Upper lobe of left lung (tissue), 6 donors: ENCODE measurements at regions not wholly inside any gene's neighbourhood (a gene's known extent, or its start where the extent isn't known, plus 50 kb on each side); places are given as distances from the start of the nearest gene placed in this dataset.

Source experiments
- ATAC-seq, 2 donors: fragments of 200-7000 bp; cut with Tn5 transposase; one replicate each; pipeline ENCODE4 v1.9.1; 2022; ENCODE audit warnings: mild to moderate bottlenecking in 2 of 2, moderate library complexity in 2 of 2; ENCODE audit not compliant: low FRiP score in 2 of 2
- DNase-seq, 2 donors: peaks; one replicate each; pipeline ENCODE4 v3.0.0-alpha.2; 2019 to 2020
- H3K27ac ChIP-seq, 4 donors: fragments of 200-600 bp; sonication (generic); one replicate each; pipeline ENCODE4 v1.5.1; 2016 to 2019
- H3K27me3 ChIP-seq, 4 donors: fragments of 200-600 bp; sonication (generic); one replicate each; pipeline ENCODE4 v1.5.1; 2017 to 2019
- H3K36me3 ChIP-seq, 4 donors: fragments of 200-600 bp; sonication (generic); one replicate each; pipeline ENCODE4 v1.5.1; 2016 to 2019
- H3K4me1 ChIP-seq, 4 donors: fragments of 200-600 bp; sonication (generic); one replicate each; pipeline ENCODE4 v1.5.1; 2018 to 2019
- H3K4me3 ChIP-seq, 4 donors: fragments of 200-600 bp; sonication (generic); one replicate each; pipeline ENCODE4 v1.5.1; 2017 to 2019; ENCODE audit warnings: mild to moderate bottlenecking in 2 of 4, moderate library complexity in 1 of 4
- H3K9me3 ChIP-seq, 4 donors: fragments of 200-600 bp; sonication (generic); one replicate each; pipeline ENCODE4 v1.5.1; 2018 to 2019
- EP300 ChIP-seq, 4 donors: sonication (generic); formaldehyde crosslinking; IDR thresholded peaks; one replicate each; pipeline ENCODE4 v1.5.1; 2017; ENCODE audit warnings: antibody characterized with exemption in 4 of 4, control low read depth in 2 of 4
- POLR2A ChIP-seq, 4 donors: fragments of 450-650 bp; IDR thresholded peaks; one replicate each; pipeline ENCODE4 v1.5.1; 2016 to 2017; ENCODE audit warnings: antibody characterized with exemption in 4 of 4, mild to moderate bottlenecking in 2 of 4
- POLR2AphosphoS5 ChIP-seq, 2 donors: sonication (generic); formaldehyde crosslinking; IDR thresholded peaks; one replicate each; pipeline ENCODE4 v1.5.1; 2017; ENCODE audit warnings: antibody characterized with exemption in 2 of 2
- WGBS, 2 donors: methylation state at CpG; one replicate each; pipeline ENCODE4 v1.1.5; 2017 to 2018; 5-methylcytosine and 5-hydroxymethylcytosine counted together
- TF ChIP-seq, protein P1 (sequence below), 6 experiments: fragments of 450-650 bp in 4 of 6; fragments of 200-600 bp in 2 of 6; sonication (generic) in 2 of 6; IDR thresholded peaks; one replicate each; pipeline ENCODE4 v1.5.1; 2016 to 2019; ENCODE audit warnings: antibody characterized with exemption in 6 of 6
- donor health status: DM: no; HTN: no; CAD: no; lungs with moderate emphysema.
- donor health status: DM: no; HTN: yes; CAD: no; lungs with severe emphysema.

- no peak for ATAC-seq
- 41% methylated on average over 8 of the region's 8 CpGs for WGBS, 2 donors
- DNase-seq: peak in 1 of 2 donors; percentile 22
- Histone ChIP-seq H3K4me1 (peaks cover 9 to 28% (median 22%) of the 10 kb centered on the region in 4 donors), H3K9me3 (no peaks in the 10 kb centered on the region), H3K27ac (peak overlapping the region in 3 of 4 donors; percentile 38 to 81 (median 67)), H3K27me3 (no peaks in the 10 kb centered on the region), H3K4me3 (peak overlapping the region in 3 of 4 donors; percentile 3 to 17 (median 13)), H3K36me3 (no peaks in the 10 kb centered on the region)
- no peak for TF ChIP-seq EP300 (IDR thresholded peaks at IDR 0.05)
- peak in 1 of 2 donors; percentile 15 for TF ChIP-seq POLR2AphosphoS5 (IDR thresholded peaks at IDR 0.05)
These were observed 85.8 kb upstream of the PREP start for GRCh38 chr6:105488516-105489215.

DNA sequence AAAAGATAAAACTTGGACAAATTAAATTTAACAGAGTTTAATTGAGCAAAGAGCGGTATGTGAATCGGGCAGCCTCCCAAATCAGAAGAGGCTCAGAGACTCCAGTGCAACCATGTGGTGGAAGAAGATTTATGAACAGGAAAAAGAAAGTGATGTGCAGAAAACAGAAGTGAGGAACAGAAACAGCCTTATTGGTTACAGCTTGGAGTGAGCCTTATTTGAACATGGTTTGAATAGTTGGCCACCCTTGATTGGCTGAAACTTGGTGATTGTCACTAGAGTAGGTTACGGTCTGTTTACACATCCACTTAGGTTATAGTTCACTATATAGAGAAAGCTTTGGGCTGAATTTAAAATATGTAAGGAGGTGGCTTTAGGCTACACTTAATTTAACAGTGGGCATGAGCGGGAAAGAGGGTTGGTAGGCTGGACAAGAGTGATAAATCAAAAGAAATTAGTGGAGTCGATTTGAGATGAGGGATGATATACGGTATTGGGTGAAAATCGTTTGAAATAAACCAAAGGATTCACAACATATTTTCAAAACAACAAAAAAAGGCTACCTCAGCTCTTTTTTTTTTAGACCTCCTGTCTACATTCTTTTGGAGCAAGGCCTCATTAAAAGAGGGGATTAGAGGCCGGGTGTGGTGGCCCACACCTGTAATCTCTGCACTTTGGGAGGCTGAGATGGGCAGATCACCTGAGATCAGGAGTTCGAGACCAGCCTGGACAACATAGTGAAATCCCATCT is 84.3 kb upstream of the PREP start:
- ATAC-seq: no peak
- Histone ChIP-seq H3K27me3 (no peaks in the 10 kb centered on the region), H3K4me1 (peaks cover 9 to 25% (median 18%) of the 10 kb centered on the region in 4 donors), H3K4me3 (no peak overlapping the region), H3K36me3 (no peaks in the 10 kb centered on the region), H3K9me3 (no peaks in the 10 kb centered on the region), H3K27ac (no peak overlapping the region)
- WGBS, 2 donors: 92 to 95% methylated on average over 9 of the region's 9 CpGs
- TF ChIP-seq, protein P1, sequence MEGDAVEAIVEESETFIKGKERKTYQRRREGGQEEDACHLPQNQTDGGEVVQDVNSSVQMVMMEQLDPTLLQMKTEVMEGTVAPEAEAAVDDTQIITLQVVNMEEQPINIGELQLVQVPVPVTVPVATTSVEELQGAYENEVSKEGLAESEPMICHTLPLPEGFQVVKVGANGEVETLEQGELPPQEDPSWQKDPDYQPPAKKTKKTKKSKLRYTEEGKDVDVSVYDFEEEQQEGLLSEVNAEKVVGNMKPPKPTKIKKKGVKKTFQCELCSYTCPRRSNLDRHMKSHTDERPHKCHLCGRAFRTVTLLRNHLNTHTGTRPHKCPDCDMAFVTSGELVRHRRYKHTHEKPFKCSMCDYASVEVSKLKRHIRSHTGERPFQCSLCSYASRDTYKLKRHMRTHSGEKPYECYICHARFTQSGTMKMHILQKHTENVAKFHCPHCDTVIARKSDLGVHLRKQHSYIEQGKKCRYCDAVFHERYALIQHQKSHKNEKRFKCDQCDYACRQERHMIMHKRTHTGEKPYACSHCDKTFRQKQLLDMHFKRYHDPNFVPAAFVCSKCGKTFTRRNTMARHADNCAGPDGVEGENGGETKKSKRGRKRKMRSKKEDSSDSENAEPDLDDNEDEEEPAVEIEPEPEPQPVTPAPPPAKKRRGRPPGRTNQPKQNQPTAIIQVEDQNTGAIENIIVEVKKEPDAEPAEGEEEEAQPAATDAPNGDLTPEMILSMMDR (IDR thresholded peaks at IDR 0.05): no peak
- TF ChIP-seq POLR2AphosphoS5 (IDR thresholded peaks at IDR 0.05) (no peak), EP300 (IDR thresholded peaks at IDR 0.05) (no peak), POLR2A (IDR thresholded peaks at IDR 0.05) (no peak)
- DNase-seq: no peak

- no peak for ATAC-seq
- Histone ChIP-seq H3K4me1 (peaks cover 9 to 25% (median 18%) of the 10 kb centered on the region in 4 donors), H3K36me3 (no peaks in the 10 kb centered on the region), H3K27me3 (no peaks in the 10 kb centered on the region), H3K9me3 (no peaks in the 10 kb centered on the region), H3K27ac (peak overlapping the region in 2 of 4 donors; percentile 19 to 24), H3K4me3 (no peak overlapping the region)
- no peak for TF ChIP-seq POLR2A (IDR thresholded peaks at IDR 0.05)
- no peak for TF ChIP-seq EP300 (IDR thresholded peaks at IDR 0.05)
- TF ChIP-seq, protein P1 (IDR thresholded peaks at IDR 0.05): no peak
- TF ChIP-seq POLR2AphosphoS5 (IDR thresholded peaks at IDR 0.05): no peak
- WGBS, 2 donors: 46 to 51% methylated on average over 5 of the region's 5 CpGs
- DNase-seq: no peak
These were observed 82.6 kb upstream of the PREP start for GRCh38 chr6:105485456-105485855.

DNA sequence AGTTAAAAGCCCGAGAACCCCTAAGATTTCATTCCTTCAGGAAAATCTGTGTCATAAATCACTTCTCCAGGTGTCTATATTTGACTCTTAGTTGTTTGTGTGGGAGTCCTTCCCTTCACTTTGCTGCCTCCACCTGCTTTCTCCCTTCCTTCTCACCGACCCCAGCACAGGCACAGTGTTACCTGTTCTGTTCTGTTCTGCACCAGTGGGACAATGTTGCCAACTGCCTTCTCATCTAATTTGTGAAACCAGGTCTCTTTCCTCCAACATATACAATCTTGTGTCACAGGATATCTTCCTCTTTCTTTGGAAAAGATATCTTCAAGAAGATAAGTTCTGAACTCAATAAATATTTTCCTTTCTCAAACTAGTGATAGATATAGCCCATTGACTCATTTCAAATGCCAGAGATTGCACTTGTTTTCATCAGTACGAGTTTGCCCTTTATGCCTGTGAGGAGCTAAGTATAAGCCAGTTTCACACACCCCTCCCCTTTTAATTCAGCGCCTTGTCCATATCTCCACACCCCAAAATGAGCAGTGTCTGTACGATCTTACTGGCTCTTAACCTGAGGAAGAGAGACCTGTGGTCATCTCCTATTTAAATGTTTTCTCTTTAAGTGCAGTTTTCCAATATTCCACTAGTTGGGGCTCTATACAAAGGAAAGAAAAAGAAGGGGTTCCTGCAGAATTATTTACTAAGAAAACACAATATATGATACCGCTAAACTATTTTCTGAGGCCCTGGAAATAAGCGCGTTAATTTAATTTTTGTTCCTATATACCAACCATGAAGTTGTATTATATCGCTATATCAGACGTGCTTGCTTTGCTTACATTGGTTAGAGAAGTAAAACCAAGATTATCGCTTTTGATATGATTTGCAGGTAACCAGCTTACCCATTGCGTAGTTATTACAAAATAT is 81.6 kb upstream of the PREP start:
- DNase-seq: no peak
- Histone ChIP-seq H3K4me1 (peaks cover 7 to 19% (median 16%) of the 10 kb centered on the region in 4 donors), H3K27ac (no peak overlapping the region), H3K27me3 (no peaks in the 10 kb centered on the region), H3K36me3 (no peaks in the 10 kb centered on the region), H3K9me3 (no peaks in the 10 kb centered on the region), H3K4me3 (no peak overlapping the region)
- TF ChIP-seq POLR2AphosphoS5 (IDR thresholded peaks at IDR 0.05): no peak
- TF ChIP-seq, protein P1 (IDR thresholded peaks at IDR 0.05): peak; percentile 56 to 89 (median 75)
- no peak for TF ChIP-seq POLR2A (IDR thresholded peaks at IDR 0.05)
- TF ChIP-seq EP300 (IDR thresholded peaks at IDR 0.05): no peak
- WGBS, 2 donors: 40 to 41% methylated on average over 12 of the region's 12 CpGs
- peak in 1 of 2 donors; percentile 70 for ATAC-seq
